ENCODE measurements at regions not wholly inside any gene's neighbourhood (a gene's known extent, or its start where the extent isn't known, plus 50 kb on each side); places are given as distances from the start of the nearest gene placed in this dataset.

GRCh38 chr3:30945291-30945690 is 50.8 kb upstream of the GADL1 start:
- no peak for TF ChIP-seq EZH2 (IDR thresholded peaks at IDR 0.05; ENCODE audit: borderline replicate concordance, low read length)
- Histone ChIP-seq H3K9ac (ENCODE audit: low read length) (no peak overlapping the region), H3K4me2 (ENCODE audit: low read length) (no peak overlapping the region), H3K4me1 (ENCODE audit: insufficient read depth, low read length, severe bottlenecking) (no peaks in the 10 kb centered on the region), H3K27ac (ENCODE audit: low read depth, low read length, poor library complexity, severe bottlenecking) (no peak overlapping the region), H3K27me3 (ENCODE audit: insufficient read depth, low read length) (no peaks in the 10 kb centered on the region), H3F3A (ENCODE audit: insufficient read depth, low read length) (no peaks in the 10 kb centered on the region), H4K20me1 (ENCODE audit: insufficient read depth, low read length) (no peaks in the 10 kb centered on the region), H3K4me3 (ENCODE audit: low read depth, low read length, poor library complexity, severe bottlenecking) (no peak overlapping the region), H3K9me2 (ENCODE audit: low read depth, low read length) (no peaks in the 10 kb centered on the region), H3K36me3 (ENCODE audit: insufficient read depth, low read length) (no peaks in the 10 kb centered on the region), H3K79me2 (ENCODE audit: insufficient read depth, low read length) (no peaks in the 10 kb centered on the region), H2AFZ (ENCODE audit: low read length) (no peak overlapping the region), H3K9me3 (ENCODE audit: low read length) (no peaks in the 10 kb centered on the region)

GRCh38 chr3:30948426-30948825 is 54.0 kb upstream of the GADL1 start:
- H2AFZ ChIP-seq (ENCODE audit: low read length), result no peak overlapping the region
- TF ChIP-seq EZH2 (IDR thresholded peaks at IDR 0.05; ENCODE audit: borderline replicate concordance, low read length) (no peak), CTCF (IDR thresholded peaks at IDR 0.05; ENCODE audit: low read length) (no peak)
- H3K79me2 ChIP-seq (ENCODE audit: insufficient read depth, low read length), result no peaks in the 10 kb centered on the region
- no peak overlapping the region for H3K27ac ChIP-seq (ENCODE audit: low read depth, low read length, poor library complexity, severe bottlenecking)
- no peaks in the 10 kb centered on the region for H3K36me3 ChIP-seq (ENCODE audit: insufficient read depth, low read length)
- no peaks in the 10 kb centered on the region for H3K27me3 ChIP-seq (ENCODE audit: insufficient read depth, low read length)
- no peaks in the 10 kb centered on the region for H4K20me1 ChIP-seq (ENCODE audit: insufficient read depth, low read length)
- no peaks in the 10 kb centered on the region for H3K9me2 ChIP-seq (ENCODE audit: low read depth, low read length)
- no peaks in the 10 kb centered on the region for H3K4me1 ChIP-seq (ENCODE audit: insufficient read depth, low read length, severe bottlenecking)
- no peak overlapping the region for H3K4me3 ChIP-seq (ENCODE audit: low read depth, low read length, poor library complexity, severe bottlenecking)
- H3K9ac ChIP-seq (ENCODE audit: low read length), result no peak overlapping the region
- no peaks in the 10 kb centered on the region for H3K9me3 ChIP-seq (ENCODE audit: low read length)
- no peaks in the 10 kb centered on the region for H3F3A ChIP-seq (ENCODE audit: insufficient read depth, low read length)
- H3K4me2 ChIP-seq (ENCODE audit: low read length), result no peak overlapping the region

GRCh38 chr3:30951826-30952225 is 57.4 kb upstream of the GADL1 start:
- Histone ChIP-seq H3K27me3 (ENCODE audit: insufficient read depth, low read length) (no peaks in the 10 kb centered on the region), H3K27ac (ENCODE audit: low read depth, low read length, poor library complexity, severe bottlenecking) (no peak overlapping the region), H4K20me1 (ENCODE audit: insufficient read depth, low read length) (no peaks in the 10 kb centered on the region), H2AFZ (ENCODE audit: low read length) (no peak overlapping the region), H3F3A (ENCODE audit: insufficient read depth, low read length) (no peaks in the 10 kb centered on the region), H3K4me1 (ENCODE audit: insufficient read depth, low read length, severe bottlenecking) (no peaks in the 10 kb centered on the region), H3K4me2 (ENCODE audit: low read length) (no peak overlapping the region), H3K36me3 (ENCODE audit: insufficient read depth, low read length) (no peaks in the 10 kb centered on the region), H3K9me2 (ENCODE audit: low read depth, low read length) (no peaks in the 10 kb centered on the region), H3K9ac (ENCODE audit: low read length) (no peak overlapping the region), H3K79me2 (ENCODE audit: insufficient read depth, low read length) (no peaks in the 10 kb centered on the region), H3K4me3 (ENCODE audit: low read depth, low read length, poor library complexity, severe bottlenecking) (no peak overlapping the region), H3K9me3 (ENCODE audit: low read length) (no peaks in the 10 kb centered on the region)
- no peak for TF ChIP-seq EZH2 (IDR thresholded peaks at IDR 0.05; ENCODE audit: borderline replicate concordance, low read length)
- no peak for TF ChIP-seq CTCF (IDR thresholded peaks at IDR 0.05; ENCODE audit: low read length)

GRCh38 chr3:30952786-30953185 is 58.3 kb upstream of the GADL1 start:
- H3K36me3 ChIP-seq (ENCODE audit: insufficient read depth, low read length), result no peaks in the 10 kb centered on the region

More at GRCh38 chr3:30952786-30953185, 58.3 kb upstream of the GADL1 start:
- Histone ChIP-seq H3K4me3 (ENCODE audit: low read depth, low read length, poor library complexity, severe bottlenecking) (no peak overlapping the region), H2AFZ (ENCODE audit: low read length) (no peak overlapping the region), H3K4me2 (ENCODE audit: low read length) (no peak overlapping the region), H3K79me2 (ENCODE audit: insufficient read depth, low read length) (no peaks in the 10 kb centered on the region), H3K4me1 (ENCODE audit: insufficient read depth, low read length, severe bottlenecking) (no peaks in the 10 kb centered on the region), H3K9me3 (ENCODE audit: low read length) (no peaks in the 10 kb centered on the region), H3K27ac (ENCODE audit: low read depth, low read length, poor library complexity, severe bottlenecking) (no peak overlapping the region), H3K27me3 (ENCODE audit: insufficient read depth, low read length) (no peaks in the 10 kb centered on the region), H3F3A (ENCODE audit: insufficient read depth, low read length) (no peaks in the 10 kb centered on the region), H4K20me1 (ENCODE audit: insufficient read depth, low read length) (no peaks in the 10 kb centered on the region), H3K9me2 (ENCODE audit: low read depth, low read length) (no peaks in the 10 kb centered on the region), H3K9ac (ENCODE audit: low read length) (no peak overlapping the region)
- no peak for TF ChIP-seq CTCF (IDR thresholded peaks at IDR 0.05; ENCODE audit: low read length)
- no peak for TF ChIP-seq EZH2 (IDR thresholded peaks at IDR 0.05; ENCODE audit: borderline replicate concordance, low read length)
